Activated CD4-positive, alpha-beta T cell treated with anti-CD3 and anti-CD28 coated beads for 36 hours (primary cell): ENCODE measurements at regions not wholly inside any gene's neighbourhood (a gene's known extent, or its start where the extent isn't known, plus 50 kb on each side); places are given as distances from the start of the nearest gene placed in this dataset.

Source experiments
- ATAC-seq: fragments of 200-7000 bp; cut with Tn5 transposase; one replicate; pipeline ENCODE4 v1.10.0; 2021; ENCODE audit warnings: mild to moderate bottlenecking, moderate library complexity
- CTCF ChIA-PET: fragments of 350-600 bp; sonication (Branson Sonifier 250); formaldehyde crosslinking; loops from one replicate; lab custom pipeline; 2021; ENCODE audit warnings: antibody characterized with exemption; lab: Charles Lee
- POLR2A ChIA-PET: fragments of 350-600 bp; sonication (Branson Sonifier 250); formaldehyde crosslinking; loops from one replicate; lab custom pipeline; 2021; ENCODE audit warnings: antibody characterized with exemption, inconsistent platforms; lab: Charles Lee
- DNase-seq: peaks from one replicate; pipeline ENCODE4 v3.0.0-alpha.2; 2020
- H3K27ac Mint-ChIP-seq: one replicate; pipeline ENCODE4 v1.8.0; 2021; ENCODE audit warnings: mixed read lengths
- H3K27me3 Mint-ChIP-seq: one replicate; pipeline ENCODE4 v1.8.0; 2021; ENCODE audit warnings: mixed read lengths
- H3K36me3 Mint-ChIP-seq: one replicate; pipeline ENCODE4 v1.8.0; 2021; ENCODE audit warnings: low read depth, mixed read lengths
- H3K4me1 Mint-ChIP-seq: one replicate; pipeline ENCODE4 v1.8.0; 2021; ENCODE audit warnings: mixed read lengths
- H3K4me3 Mint-ChIP-seq: one replicate; pipeline ENCODE4 v1.8.0; 2021; ENCODE audit warnings: mild to moderate bottlenecking, moderate library complexity, mixed read lengths
- H3K9me3 Mint-ChIP-seq: one replicate; pipeline ENCODE4 v1.8.0; 2021; ENCODE audit warnings: low read depth, mixed read lengths
- intact Hi-C, 2 experiments: fragments of 100-400 bp; cut with DNase I in 1 of 2; cut with micrococcal nuclease in 1 of 2; formaldehyde crosslinking; loops; one replicate each; pipeline versions ENCODE4 v1.14.2 to v1.15.1; 2022 to 2024; cut with DNase I, micrococcal nuclease

DNA sequence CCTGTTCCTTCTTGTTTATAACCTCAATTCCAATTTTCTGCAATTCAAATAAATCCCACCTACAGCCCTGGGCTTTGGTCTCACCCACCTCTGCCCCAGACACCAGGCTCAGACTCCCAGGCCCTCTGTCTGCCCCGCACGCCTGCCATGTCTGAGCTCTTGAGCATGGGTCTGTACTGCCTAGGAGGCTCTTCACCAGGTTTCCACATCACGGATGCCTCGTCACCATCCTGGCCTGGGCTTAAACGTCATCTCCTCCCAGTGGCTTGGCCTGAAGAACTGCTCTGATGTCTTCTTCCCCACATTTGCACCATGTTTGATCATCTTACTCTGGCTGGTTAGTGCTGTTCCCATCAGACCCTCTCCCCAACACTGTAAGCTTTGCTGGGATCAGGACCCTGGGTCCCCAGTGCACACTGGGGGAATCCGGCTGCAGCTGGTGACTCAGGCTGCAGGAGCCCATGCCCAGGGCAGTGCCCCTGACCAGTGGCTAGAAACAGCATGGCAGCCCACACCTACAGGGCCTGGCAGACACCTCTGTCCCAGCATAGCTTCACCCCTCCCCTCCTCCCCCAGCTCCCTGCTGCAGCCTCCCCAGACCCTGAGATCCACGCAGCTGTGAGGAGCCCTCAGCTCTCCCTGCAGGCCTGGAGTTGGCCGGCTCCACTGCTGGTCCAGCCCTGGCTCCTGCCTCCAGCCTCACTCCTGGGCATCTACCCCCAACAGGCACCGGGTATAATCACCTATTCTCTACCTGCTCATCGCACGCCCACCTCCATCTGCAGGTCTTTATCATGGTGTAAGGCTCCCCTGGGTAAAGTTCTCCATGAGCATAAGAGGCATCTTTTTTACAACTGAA, 162.8 kb upstream of the NSMCE3 start:
- Mint-ChIP-seq H3K27me3 (peaks cover 7% of the 10 kb centered on the region), H3K9me3 (no peaks in the 10 kb centered on the region), H3K4me3 (no peak overlapping the region), H3K4me1 (no peaks in the 10 kb centered on the region), H3K27ac (no peak overlapping the region), H3K36me3 (no peaks in the 10 kb centered on the region)
- intact Hi-C loops: no loop called here
- ATAC-seq: no peak
- ChIA-PET CTCF (no interaction called here), POLR2A (no interaction called here)
- DNase-seq: no peak

DNA sequence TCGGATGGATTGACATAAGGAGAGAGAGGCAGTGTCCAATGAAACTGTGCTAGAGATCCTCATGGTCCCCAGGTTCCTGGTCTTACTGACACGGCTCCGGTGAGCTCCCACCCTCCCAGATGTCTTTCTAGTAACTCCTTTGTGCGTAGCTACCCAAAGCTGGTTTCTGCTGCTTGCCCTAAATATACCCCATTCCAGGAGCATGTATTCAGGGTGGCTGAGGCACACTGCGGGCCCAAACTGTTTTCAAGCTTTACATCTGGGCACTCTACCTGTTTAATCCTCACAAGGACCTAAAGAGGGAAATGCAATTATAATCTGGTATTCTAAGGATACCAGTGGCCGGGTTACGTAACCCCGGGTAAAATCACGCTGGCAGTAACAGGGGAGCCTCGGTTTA, 161.2 kb upstream of the NSMCE3 start:
- Mint-ChIP-seq H3K27ac (no peak overlapping the region), H3K36me3 (no peaks in the 10 kb centered on the region), H3K4me1 (no peaks in the 10 kb centered on the region), H3K27me3 (peaks cover 9% of the 10 kb centered on the region), H3K9me3 (no peaks in the 10 kb centered on the region), H3K4me3 (no peak overlapping the region)
- ChIA-PET POLR2A (no interaction called here), CTCF (no interaction called here)
- intact Hi-C loops: no loop called here
- no peak for ATAC-seq
- no peak for DNase-seq

DNA sequence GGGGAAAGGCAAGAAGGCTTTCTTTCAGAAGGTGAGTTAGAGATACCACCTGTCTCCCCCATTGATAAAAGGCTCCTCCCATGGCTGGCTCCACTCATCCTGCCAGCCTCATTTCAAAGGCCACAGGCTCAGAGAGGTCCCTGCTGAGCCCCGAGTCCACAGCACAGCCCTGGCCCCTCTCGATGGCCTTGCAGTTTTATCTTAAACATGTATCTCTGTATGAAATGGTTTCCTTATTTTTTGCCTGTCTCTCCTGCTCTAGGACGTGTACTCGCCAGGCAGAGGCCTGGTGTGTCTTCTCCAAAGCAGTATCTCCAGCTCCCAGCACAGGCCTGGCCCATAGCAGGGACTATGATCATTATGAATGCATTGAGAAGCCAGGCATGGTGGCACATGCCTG, 160.5 kb upstream of the NSMCE3 start:
- intact Hi-C loops: no loop called here

DNA sequence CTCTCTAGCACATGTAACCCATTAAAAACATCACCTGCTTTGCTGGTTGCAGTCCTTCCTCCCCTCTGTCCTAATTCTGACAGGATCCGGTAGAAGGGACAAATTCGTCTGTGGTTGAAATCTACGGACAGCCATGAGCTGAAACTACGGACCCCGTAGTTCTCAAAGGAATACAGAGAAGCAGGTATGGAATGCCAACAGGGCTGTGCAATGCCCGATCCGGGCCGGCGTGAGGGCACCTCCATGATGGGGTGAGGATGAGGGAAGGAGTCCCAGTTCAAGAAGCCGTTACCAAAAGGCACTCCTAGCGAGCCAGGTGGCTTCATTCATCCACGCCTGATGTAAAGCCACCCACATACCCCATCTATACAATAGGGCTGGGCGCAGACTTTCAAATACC, 160.0 kb upstream of the NSMCE3 start:
- H3K36me3 Mint-ChIP-seq: no peaks in the 10 kb centered on the region
- ChIA-PET CTCF (interaction anchor here (0.5 kb wide), 1 partner anchor 93 kb away, joined by 4 read pairs; no protein-coding TSS in a partner anchor), POLR2A (no interaction called here)
- no peak overlapping the region for H3K4me3 Mint-ChIP-seq
- intact Hi-C loops: no loop called here
- H3K9me3 Mint-ChIP-seq: no peaks in the 10 kb centered on the region
- H3K27me3 Mint-ChIP-seq: peaks cover 9% of the 10 kb centered on the region
- ATAC-seq (no peak), DNase-seq (no peak)
- H3K27ac Mint-ChIP-seq: no peak overlapping the region
- H3K4me1 Mint-ChIP-seq: no peaks in the 10 kb centered on the region

More for the DNA sequence above, 160.5 kb upstream of the NSMCE3 start:
- ChIA-PET CTCF (no interaction called here), POLR2A (no interaction called here)
- DNase-seq (no peak), ATAC-seq (no peak)
- no peaks in the 10 kb centered on the region for H3K9me3 Mint-ChIP-seq
- no peak overlapping the region for H3K4me3 Mint-ChIP-seq
- H3K27ac Mint-ChIP-seq: no peak overlapping the region
- H3K36me3 Mint-ChIP-seq: no peaks in the 10 kb centered on the region
- no peaks in the 10 kb centered on the region for H3K4me1 Mint-ChIP-seq
- H3K27me3 Mint-ChIP-seq: peaks cover 9% of the 10 kb centered on the region

DNA sequence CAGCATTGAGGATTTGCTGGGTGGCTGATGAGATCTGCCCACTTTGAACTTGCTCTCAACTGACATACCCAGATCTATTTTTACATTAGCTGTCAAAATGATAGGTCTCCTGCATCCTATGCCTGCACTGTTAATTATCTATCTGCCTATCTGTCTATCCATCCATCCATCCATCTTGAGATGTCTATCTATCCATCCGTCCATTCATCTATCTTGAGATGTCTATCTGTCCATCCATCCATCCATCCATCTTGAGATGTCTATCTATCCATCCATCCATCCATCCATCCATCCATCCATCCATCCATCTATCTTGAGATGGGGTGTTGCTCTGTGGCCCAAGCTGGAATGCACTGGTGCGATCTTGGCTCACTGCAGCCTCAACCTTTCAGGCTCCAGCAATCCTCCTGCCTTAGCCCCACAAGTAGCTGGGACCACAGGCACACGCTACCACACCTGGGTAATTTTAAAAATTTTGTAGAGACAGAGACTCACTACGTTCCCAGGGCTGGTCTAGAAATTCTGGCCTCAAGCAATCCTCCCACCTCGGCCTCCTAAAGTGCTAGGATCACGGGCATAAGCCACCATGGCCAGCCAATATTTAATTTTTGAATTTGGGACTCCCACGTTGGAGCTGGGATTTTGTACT, 159.4 kb upstream of the NSMCE3 start:
- ATAC-seq (no peak), DNase-seq (no peak)
- no peak overlapping the region for H3K27ac Mint-ChIP-seq
- no peaks in the 10 kb centered on the region for H3K9me3 Mint-ChIP-seq
- H3K27me3 Mint-ChIP-seq: peaks cover 5% of the 10 kb centered on the region
- intact Hi-C loops: no loop called here
- H3K4me1 Mint-ChIP-seq: no peaks in the 10 kb centered on the region
- ChIA-PET CTCF (interaction anchor here (0.5 to 1.1 kb wide), 2 partner anchors 8 to 93 kb away, joined by 4 read pairs; no protein-coding TSS in a partner anchor), POLR2A (no interaction called here)
- H3K36me3 Mint-ChIP-seq: no peaks in the 10 kb centered on the region
- H3K4me3 Mint-ChIP-seq: no peak overlapping the region

DNA sequence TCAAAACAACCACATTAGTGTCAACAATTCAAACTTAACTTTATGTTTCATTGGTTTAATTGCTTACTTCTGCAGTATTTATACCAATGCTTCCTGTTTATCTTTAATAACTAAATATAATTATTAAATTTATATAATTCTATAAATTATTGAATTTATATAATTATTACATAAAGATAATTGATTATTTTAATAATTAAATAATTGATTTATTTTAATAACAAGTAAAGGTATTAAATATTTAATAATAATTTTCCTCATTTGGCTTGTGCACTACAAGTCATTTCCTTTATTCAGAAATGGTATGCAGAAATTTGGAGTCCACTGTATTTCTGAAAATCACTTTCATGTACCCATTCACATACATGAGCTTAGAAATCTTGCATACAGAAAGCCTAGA, 156.2 kb upstream of the NSMCE3 start:
- ATAC-seq (no peak), DNase-seq (no peak)
- no peak overlapping the region for H3K27ac Mint-ChIP-seq
- no peak overlapping the region for H3K4me3 Mint-ChIP-seq
- no peaks in the 10 kb centered on the region for H3K36me3 Mint-ChIP-seq
- no peaks in the 10 kb centered on the region for H3K9me3 Mint-ChIP-seq
- H3K27me3 Mint-ChIP-seq: peaks cover 5% of the 10 kb centered on the region
- H3K4me1 Mint-ChIP-seq: no peaks in the 10 kb centered on the region
- intact Hi-C loops: no loop called here
- POLR2A ChIA-PET: no interaction called here
- CTCF ChIA-PET: no interaction called here

DNA sequence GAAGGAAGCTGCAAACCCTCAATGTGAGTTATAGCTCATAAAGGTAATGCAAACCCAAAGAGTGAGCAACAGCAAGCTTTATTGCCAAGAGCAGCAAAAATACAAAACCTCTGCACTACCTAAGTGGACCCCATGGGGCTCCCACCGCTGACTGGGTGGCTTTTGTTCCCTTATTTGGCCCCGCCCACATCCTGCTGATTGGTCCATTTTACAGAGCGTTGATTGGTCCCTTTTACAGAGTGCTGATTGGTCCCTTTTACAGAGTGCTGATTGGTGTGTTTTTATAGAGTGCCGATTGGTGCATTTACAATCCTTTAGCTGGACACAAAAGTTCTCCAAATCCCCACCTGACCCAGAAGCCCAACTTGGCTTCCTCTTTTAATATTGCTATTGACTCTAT, 154.5 kb upstream of the NSMCE3 start:
- DNase-seq (no peak), ATAC-seq (no peak)
- Mint-ChIP-seq H3K4me3 (no peak overlapping the region), H3K36me3 (no peaks in the 10 kb centered on the region), H3K27ac (no peak overlapping the region), H3K27me3 (peaks cover 5% of the 10 kb centered on the region), H3K4me1 (no peaks in the 10 kb centered on the region), H3K9me3 (no peaks in the 10 kb centered on the region)
- ChIA-PET POLR2A (no interaction called here), CTCF (no interaction called here)
- intact Hi-C loops: no loop called here

DNA sequence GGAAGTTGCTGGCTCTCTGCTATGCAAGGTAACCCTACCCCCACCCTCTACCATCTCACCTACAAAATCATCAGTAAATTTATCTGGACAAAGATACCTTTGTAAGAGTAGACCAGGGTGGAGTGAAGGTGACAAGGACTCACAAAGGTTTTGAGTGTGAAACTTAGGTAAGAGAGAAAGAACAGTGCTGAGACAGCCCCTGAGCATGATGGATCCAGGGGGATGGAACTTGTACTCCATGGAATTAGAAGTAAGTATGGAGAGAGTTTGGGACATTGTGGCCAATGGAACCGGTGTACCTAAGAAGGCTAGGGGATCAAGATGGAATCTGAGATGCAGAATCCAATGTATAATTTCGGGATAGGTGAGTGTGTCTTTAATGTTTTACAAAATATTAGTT, 153.0 kb upstream of the NSMCE3 start:
- H3K36me3 Mint-ChIP-seq: no peaks in the 10 kb centered on the region
- peaks cover 5% of the 10 kb centered on the region for H3K27me3 Mint-ChIP-seq
- POLR2A ChIA-PET: no interaction called here
- intact Hi-C loops: no loop called here
- peaks cover 2% of the 10 kb centered on the region for H3K9me3 Mint-ChIP-seq
- no peak overlapping the region for H3K4me3 Mint-ChIP-seq
- CTCF ChIA-PET: no interaction called here
- no peak overlapping the region for H3K27ac Mint-ChIP-seq
- ATAC-seq (no peak), DNase-seq (no peak)
- H3K4me1 Mint-ChIP-seq: no peaks in the 10 kb centered on the region

DNA sequence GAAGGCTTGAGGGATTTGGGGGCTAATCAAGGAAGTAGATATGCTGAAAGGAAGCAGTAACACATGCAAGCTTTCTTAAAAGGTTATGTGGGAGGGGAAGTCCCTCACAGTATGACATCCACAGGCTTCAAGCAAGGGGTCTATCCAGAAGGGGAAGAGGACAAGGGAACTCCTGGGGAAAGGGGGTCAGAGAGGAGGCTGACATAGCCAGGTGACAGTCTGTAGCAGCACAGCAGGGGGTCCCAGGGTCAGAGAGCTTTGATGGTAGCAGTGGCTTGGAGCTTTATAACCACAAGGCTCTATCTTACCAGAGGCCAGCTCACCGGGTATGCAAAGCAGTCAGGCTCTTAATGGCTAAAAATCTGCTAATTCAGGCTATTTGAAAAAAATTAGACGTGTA, 150.6 kb upstream of the NSMCE3 start:
- intact Hi-C loops: no loop called here
- no peak for ATAC-seq
- Mint-ChIP-seq H3K27me3 (peaks cover 2% of the 10 kb centered on the region), H3K4me1 (no peaks in the 10 kb centered on the region), H3K4me3 (no peak overlapping the region), H3K9me3 (peaks cover 2% of the 10 kb centered on the region), H3K36me3 (no peaks in the 10 kb centered on the region), H3K27ac (no peak overlapping the region)
- no peak for DNase-seq
- POLR2A ChIA-PET: no interaction called here
- CTCF ChIA-PET: no interaction called here

DNA sequence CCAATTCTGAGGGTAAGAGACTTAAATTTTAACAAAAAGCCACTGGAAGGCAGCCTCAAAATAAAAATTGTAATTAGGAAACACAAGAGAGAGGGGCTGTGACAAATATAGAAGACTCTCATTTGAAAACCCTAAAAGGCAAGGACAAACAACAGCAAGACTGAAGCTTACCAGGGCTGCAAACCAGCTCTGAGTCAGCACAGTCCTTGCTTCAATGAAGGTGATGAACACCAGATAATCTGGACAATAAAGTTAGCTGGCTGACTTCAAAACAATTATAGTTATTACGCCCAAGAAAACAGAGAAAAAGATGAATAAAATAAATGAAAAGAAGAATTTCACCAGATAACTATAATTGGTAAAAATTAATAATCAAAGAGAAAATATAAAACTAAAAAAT, 149.3 kb upstream of the NSMCE3 start:
- ChIA-PET POLR2A (no interaction called here), CTCF (interaction anchor here (0.7 to 0.8 kb wide), 2 partner anchors 155 to 317 kb away, joined by 3 read pairs; no protein-coding TSS in a partner anchor)
- Mint-ChIP-seq H3K27me3 (peaks cover 7% of the 10 kb centered on the region), H3K4me1 (no peaks in the 10 kb centered on the region), H3K27ac (no peak overlapping the region), H3K36me3 (no peaks in the 10 kb centered on the region), H3K4me3 (no peak overlapping the region), H3K9me3 (peaks cover 2% of the 10 kb centered on the region)
- DNase-seq (no peak), ATAC-seq (no peak)
- intact Hi-C loops: no loop called here

DNA sequence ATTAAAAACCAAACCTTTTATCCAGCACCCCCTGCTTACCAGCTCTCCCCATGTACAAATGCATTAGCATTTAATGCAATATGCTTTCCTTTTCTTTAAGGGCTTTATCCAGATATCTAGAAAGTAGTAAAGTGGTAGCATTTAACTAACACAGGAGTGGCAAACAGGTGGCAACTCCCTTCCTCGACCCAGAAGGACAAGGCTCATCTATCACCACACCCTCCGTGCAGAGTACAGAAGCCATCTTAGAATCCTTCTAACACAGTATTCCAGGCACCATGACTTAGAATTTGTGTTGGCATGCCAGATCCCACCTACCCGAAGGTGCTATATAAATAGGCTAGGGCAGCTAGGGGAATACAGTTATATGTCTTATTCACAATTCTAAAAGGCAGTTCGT, 148.6 kb upstream of the NSMCE3 start:
- H3K4me3 Mint-ChIP-seq: no peak overlapping the region
- DNase-seq (no peak), ATAC-seq (no peak)
- ChIA-PET CTCF (interaction anchor here (0.7 to 0.8 kb wide), 2 partner anchors 154 to 316 kb away, joined by 3 read pairs; no protein-coding TSS in a partner anchor), POLR2A (no interaction called here)
- H3K27ac Mint-ChIP-seq: no peak overlapping the region
- H3K9me3 Mint-ChIP-seq: peaks cover 2% of the 10 kb centered on the region
- no peaks in the 10 kb centered on the region for H3K36me3 Mint-ChIP-seq
- no peaks in the 10 kb centered on the region for H3K4me1 Mint-ChIP-seq
- intact Hi-C loops: no loop called here
- H3K27me3 Mint-ChIP-seq: peaks cover 11% of the 10 kb centered on the region

DNA sequence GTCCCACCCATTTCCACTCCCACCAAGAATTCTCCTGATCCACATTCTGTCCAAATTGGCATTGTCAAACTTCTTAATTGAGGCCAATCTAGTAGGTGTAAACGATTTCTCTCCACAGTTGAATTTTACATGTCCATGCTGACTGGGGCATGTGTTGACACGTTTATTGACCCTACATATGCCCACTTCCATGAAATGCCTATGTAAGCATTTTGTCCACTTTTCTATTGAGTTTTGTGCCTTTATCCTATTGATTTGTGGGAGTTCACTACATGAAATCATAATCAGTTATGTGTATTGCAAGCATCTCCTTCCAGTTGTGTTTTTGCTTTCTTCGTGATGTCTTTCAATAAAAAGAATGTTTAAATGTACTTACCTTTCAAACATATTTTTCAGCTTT, 141.7 kb upstream of the NSMCE3 start:
- ChIA-PET POLR2A (no interaction called here), CTCF (no interaction called here)
- no peak for ATAC-seq

More for the DNA sequence above, 141.7 kb upstream of the NSMCE3 start:
- DNase-seq: no peak
- Mint-ChIP-seq H3K36me3 (no peaks in the 10 kb centered on the region), H3K27ac (no peak overlapping the region), H3K4me3 (no peak overlapping the region), H3K9me3 (no peaks in the 10 kb centered on the region), H3K27me3 (peaks cover 17% of the 10 kb centered on the region), H3K4me1 (no peaks in the 10 kb centered on the region)
- intact Hi-C loops: no loop called here
